Activated T-cell treated with anti-CD3 and anti-CD28 coated beads for 48 hours (primary cell): ENCODE measurements at regions not wholly inside any gene's neighbourhood (a gene's known extent, or its start where the extent isn't known, plus 50 kb on each side); places are given as distances from the start of the nearest gene placed in this dataset.

Experiments used
- DNase-seq: peaks from one replicate; pipeline ENCODE4 v3.0.0-alpha.2; 2020; ENCODE audit warnings: low read depth

GRCh38 chr1:34656299-34656698 lies 98.5 kb upstream of the GJB5 start:
- no peak for DNase-seq

- DNase-seq = no peak
Measured at GRCh38 chr1:34656731-34657130, 98.1 kb upstream of the GJB5 start.

GRCh38 chr1:34657266-34657665 lies 97.6 kb upstream of the GJB5 start:
- DNase-seq = no peak

- no peak for DNase-seq
Measured at GRCh38 chr1:34657849-34658248, 97.0 kb upstream of the GJB5 start.

- DNase-seq = no peak
Measured at GRCh38 chr1:34663031-34663430, 91.8 kb upstream of the GJB5 start.

- DNase-seq = no peak
Measured at GRCh38 chr1:34668063-34668462, 86.8 kb upstream of the GJB5 start.

GRCh38 chr1:34670982-34671381 lies 83.9 kb upstream of the GJB5 start:
- no peak for DNase-seq

- no peak for DNase-seq
Measured at GRCh38 chr1:34671887-34672286, 83.0 kb upstream of the GJB5 start.

GRCh38 chr1:34681480-34682451 lies 73.1 kb upstream of the GJB5 start:
- DNase-seq = peak; percentile 34

GRCh38 chr1:34682452-34683223 lies 72.2 kb upstream of the GJB5 start:
- no peak for DNase-seq

GRCh38 chr1:34683616-34684015 lies 71.2 kb upstream of the GJB5 start:
- DNase-seq = no peak

GRCh38 chr1:34684266-34684665 lies 70.6 kb upstream of the GJB5 start:
- DNase-seq = no peak

GRCh38 chr1:34685225-34685624 lies 69.6 kb upstream of the GJB5 start:
- no peak for DNase-seq

- DNase-seq = no peak
Measured at GRCh38 chr1:34686531-34686930, 68.3 kb upstream of the GJB5 start.

- DNase-seq = no peak
Measured at GRCh38 chr1:34688006-34688741, 66.7 kb upstream of the GJB5 start.

- no peak for DNase-seq
Measured at GRCh38 chr1:34690269-34690668, 64.6 kb upstream of the GJB5 start.

GRCh38 chr1:34693081-34693480 lies 61.8 kb upstream of the GJB5 start:
- DNase-seq = no peak

GRCh38 chr1:34694383-34694782 lies 60.5 kb upstream of the GJB5 start:
- no peak for DNase-seq

- DNase-seq = no peak
Measured at GRCh38 chr1:34695580-34695979, 59.3 kb upstream of the GJB5 start.

GRCh38 chr1:34696230-34696629 lies 58.6 kb upstream of the GJB5 start:
- DNase-seq = no peak

- no peak for DNase-seq
Measured at GRCh38 chr1:34696981-34697380, 57.9 kb upstream of the GJB5 start.

- no peak for DNase-seq
Measured at GRCh38 chr1:34697818-34698217, 57.0 kb upstream of the GJB5 start.
